Mucosa of stomach (tissue), 1 donor: ENCODE measurements at regions not wholly inside any gene's neighbourhood (a gene's known extent, or its start where the extent isn't known, plus 50 kb on each side); places are given as distances from the start of the nearest gene placed in this dataset.
"Not testable (repeated sequence)": the region's sequence is repeated elsewhere in the genome, so short reads cannot be mapped to it uniquely, and the experiment has no call there.

Experiments
- H3K27me3 ChIP-seq: one replicate; pipeline ENCODE4 v1.7.0; 2013; ENCODE audit warnings: mild to moderate bottlenecking, low read length; ENCODE audit not compliant: control insufficient read depth, insufficient read depth
- H3K36me3 ChIP-seq: one replicate; pipeline ENCODE4 v1.7.0; 2013; ENCODE audit warnings: low read length; ENCODE audit not compliant: control insufficient read depth, insufficient read depth
- H3K4me1 ChIP-seq: one replicate; pipeline ENCODE4 v1.7.0; 2013; ENCODE audit warnings: mild to moderate bottlenecking, low read length; ENCODE audit not compliant: control insufficient read depth, insufficient read depth
- H3K4me3 ChIP-seq: one replicate; pipeline ENCODE4 v1.7.0; 2013; ENCODE audit warnings: low read length
- H3K9ac ChIP-seq: one replicate; pipeline ENCODE4 v1.7.0; 2013; ENCODE audit warnings: mild to moderate bottlenecking, low read length, moderate library complexity
- H3K9me3 ChIP-seq: one replicate; pipeline ENCODE4 v1.7.0; 2013; ENCODE audit warnings: mild to moderate bottlenecking, low read length, moderate library complexity; ENCODE audit not compliant: control insufficient read depth
- donor health status: Pancreatic carcinoma.

DNA sequence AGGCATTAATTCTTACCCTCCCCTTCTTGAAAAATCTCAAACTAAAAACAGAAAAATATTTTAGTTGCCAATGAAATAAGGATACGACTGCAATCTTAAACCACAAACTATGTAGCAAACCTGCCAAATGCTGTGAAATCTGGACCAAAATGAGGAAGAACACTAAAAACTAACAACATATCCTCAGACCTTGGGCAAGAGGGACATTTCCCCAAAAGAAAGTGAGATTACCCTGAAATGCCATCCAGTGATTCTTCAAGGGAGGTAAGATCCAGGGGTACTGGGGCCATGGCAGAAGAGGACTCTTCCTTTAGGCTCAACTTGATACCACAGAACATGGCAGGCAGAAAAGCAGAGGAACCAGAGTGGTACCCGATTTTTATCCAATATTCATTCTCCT, 90.8 kb upstream of the CDC42EP3 start:
- not testable (repeated sequence) for H3K36me3 ChIP-seq, H3K9ac ChIP-seq, H3K4me3 ChIP-seq, H3K9me3 ChIP-seq, H3K27me3 ChIP-seq, H3K4me1 ChIP-seq

GRCh38 chr2:37764739-37765138, 93.3 kb upstream of the CDC42EP3 start:
- H3K9ac ChIP-seq = no peak overlapping the region
- no peaks in the 10 kb centered on the region for H3K27me3 ChIP-seq
- no peaks in the 10 kb centered on the region for H3K36me3 ChIP-seq
- no peak overlapping the region for H3K4me3 ChIP-seq
- H3K9me3 ChIP-seq = no peaks in the 10 kb centered on the region
- no peaks in the 10 kb centered on the region for H3K4me1 ChIP-seq

DNA sequence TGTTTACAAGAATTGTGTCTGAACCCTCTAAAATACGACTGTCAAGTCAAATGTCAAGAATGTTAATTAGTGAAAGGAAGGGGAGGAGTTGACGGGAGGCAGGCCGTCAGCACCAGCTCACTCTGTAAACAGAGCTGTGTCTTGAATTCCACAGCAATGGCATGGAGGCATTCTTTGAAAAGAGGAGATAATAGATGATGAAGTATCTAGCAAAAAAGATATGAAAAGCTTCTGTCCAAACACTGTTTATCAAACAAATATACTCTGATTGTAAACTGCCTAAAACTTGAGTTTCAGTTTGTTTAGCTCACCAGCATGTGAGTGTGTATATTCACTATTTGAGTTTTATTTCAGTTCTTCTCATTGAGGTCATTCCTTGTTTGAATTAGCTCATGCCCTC, 94.7 kb upstream of the CDC42EP3 start:
- H3K27me3 ChIP-seq = no peaks in the 10 kb centered on the region

GRCh38 chr2:37767046-37767445, 95.6 kb upstream of the CDC42EP3 start:
- Histone ChIP-seq H3K27me3 (no peaks in the 10 kb centered on the region), H3K9ac (no peak overlapping the region), H3K4me1 (no peaks in the 10 kb centered on the region), H3K36me3 (no peaks in the 10 kb centered on the region), H3K4me3 (no peak overlapping the region), H3K9me3 (no peaks in the 10 kb centered on the region)

More for the DNA sequence above, 94.7 kb upstream of the CDC42EP3 start:
- H3K4me3 ChIP-seq = no peak overlapping the region
- no peak overlapping the region for H3K9ac ChIP-seq
- H3K36me3 ChIP-seq = no peaks in the 10 kb centered on the region
- H3K4me1 ChIP-seq = no peaks in the 10 kb centered on the region
- no peaks in the 10 kb centered on the region for H3K9me3 ChIP-seq

GRCh38 chr2:37767959-37768925, 96.8 kb upstream of the CDC42EP3 start:
- no peaks in the 10 kb centered on the region for H3K4me1 ChIP-seq
- no peak overlapping the region for H3K4me3 ChIP-seq
- H3K9me3 ChIP-seq = no peaks in the 10 kb centered on the region
- no peak overlapping the region for H3K9ac ChIP-seq
- H3K27me3 ChIP-seq = no peaks in the 10 kb centered on the region
- H3K36me3 ChIP-seq = no peaks in the 10 kb centered on the region

- Histone ChIP-seq H3K36me3 (no peaks in the 10 kb centered on the region), H3K27me3 (no peaks in the 10 kb centered on the region), H3K9me3 (no peaks in the 10 kb centered on the region), H3K9ac (no peak overlapping the region), H3K4me3 (no peak overlapping the region), H3K4me1 (no peaks in the 10 kb centered on the region)
These were observed 98.1 kb upstream of the CDC42EP3 start for GRCh38 chr2:37769551-37769950.

- no peaks in the 10 kb centered on the region for H3K36me3 ChIP-seq
- H3K4me3 ChIP-seq = no peak overlapping the region
- no peaks in the 10 kb centered on the region for H3K27me3 ChIP-seq
- H3K4me1 ChIP-seq = no peaks in the 10 kb centered on the region
- H3K9me3 ChIP-seq = no peaks in the 10 kb centered on the region
- no peak overlapping the region for H3K9ac ChIP-seq
These were observed 99.4 kb upstream of the CDC42EP3 start for GRCh38 chr2:37770797-37771196.

GRCh38 chr2:37771600-37772088, 100.2 kb upstream of the CDC42EP3 start:
- H3K36me3 ChIP-seq = no peaks in the 10 kb centered on the region
- H3K9ac ChIP-seq = no peak overlapping the region
- no peaks in the 10 kb centered on the region for H3K4me1 ChIP-seq
- H3K4me3 ChIP-seq = no peak overlapping the region
- no peaks in the 10 kb centered on the region for H3K27me3 ChIP-seq
- H3K9me3 ChIP-seq = no peaks in the 10 kb centered on the region

DNA sequence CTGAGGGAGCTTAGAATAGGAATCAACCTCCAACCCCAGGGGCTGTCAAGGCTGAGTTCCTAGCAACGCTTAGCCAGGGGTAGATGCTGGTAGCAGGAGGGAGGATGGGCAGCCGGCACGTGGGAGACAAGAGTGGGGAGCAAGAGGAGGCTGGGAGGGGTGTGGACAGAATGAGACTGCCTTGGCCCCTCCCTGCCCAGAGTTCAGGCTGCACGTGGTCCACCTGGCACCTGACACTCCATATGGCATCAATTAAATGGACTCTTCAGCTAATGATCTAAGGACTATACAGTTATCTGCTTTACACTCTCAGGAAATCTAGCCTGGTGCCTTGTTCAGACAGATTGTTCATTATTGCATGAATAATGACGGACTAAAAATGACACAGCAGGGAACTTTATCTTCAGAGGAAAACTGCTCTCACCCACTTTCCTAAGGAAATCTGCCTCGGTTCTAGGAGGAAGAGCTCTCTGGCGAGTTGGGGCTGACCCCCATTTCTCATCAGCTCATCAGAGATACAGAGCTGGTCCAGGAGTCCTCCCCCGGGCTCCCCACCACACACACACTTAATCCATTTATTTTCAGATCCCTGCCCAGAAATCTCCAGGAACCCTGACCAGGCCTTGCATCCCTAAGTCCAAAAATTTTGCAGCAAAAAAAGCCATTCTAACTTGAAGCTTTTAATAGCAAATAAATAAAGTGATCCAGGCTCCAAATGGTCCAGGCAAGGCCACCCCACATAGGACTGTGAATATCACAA, 102.1 kb upstream of the CDC42EP3 start:
- no peaks in the 10 kb centered on the region for H3K9me3 ChIP-seq
- no peaks in the 10 kb centered on the region for H3K4me1 ChIP-seq

DNA sequence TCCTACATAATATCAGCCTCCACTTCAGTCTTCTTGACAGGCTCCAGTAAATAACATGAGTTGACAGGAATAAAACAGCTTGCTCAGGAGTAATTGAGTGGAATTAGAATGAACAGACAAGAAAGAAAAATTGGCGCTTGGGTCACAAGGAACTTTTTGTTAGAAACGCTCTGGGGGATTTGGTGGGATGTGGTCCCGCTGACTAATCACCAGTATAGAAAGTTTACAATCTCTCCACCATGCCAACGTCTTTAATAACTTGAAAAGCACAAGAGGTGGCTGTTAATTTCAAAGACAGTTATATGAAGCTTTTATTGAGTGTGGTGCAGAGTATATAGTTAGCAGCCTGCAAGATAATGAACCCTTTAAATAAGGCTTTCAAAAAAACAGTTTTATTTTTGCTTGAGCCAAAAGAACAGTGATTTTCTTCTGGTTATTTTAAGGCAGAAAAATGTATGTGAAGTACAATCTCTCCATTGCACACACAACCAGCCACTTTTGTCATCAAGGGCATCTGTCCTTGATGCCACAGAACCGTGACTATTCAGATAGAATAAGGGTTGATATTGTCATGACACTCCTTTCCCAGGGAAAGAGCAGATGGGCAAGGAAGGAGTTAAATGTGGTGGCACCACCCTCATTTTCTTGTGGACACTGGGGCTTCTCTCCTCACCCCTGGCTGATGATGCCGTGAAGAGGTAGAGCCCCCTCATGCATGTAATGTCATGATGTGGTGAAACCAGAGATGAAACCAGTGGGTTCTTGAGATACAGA, 102.9 kb upstream of the CDC42EP3 start:
- not testable (repeated sequence) for H3K9me3 ChIP-seq, H3K4me1 ChIP-seq, H3K9ac ChIP-seq, H3K4me3 ChIP-seq, H3K36me3 ChIP-seq, H3K27me3 ChIP-seq

More for the DNA sequence above, 102.1 kb upstream of the CDC42EP3 start:
- Histone ChIP-seq H3K36me3 (no peaks in the 10 kb centered on the region), H3K9ac (no peak overlapping the region), H3K27me3 (no peaks in the 10 kb centered on the region), H3K4me3 (no peak overlapping the region)

DNA sequence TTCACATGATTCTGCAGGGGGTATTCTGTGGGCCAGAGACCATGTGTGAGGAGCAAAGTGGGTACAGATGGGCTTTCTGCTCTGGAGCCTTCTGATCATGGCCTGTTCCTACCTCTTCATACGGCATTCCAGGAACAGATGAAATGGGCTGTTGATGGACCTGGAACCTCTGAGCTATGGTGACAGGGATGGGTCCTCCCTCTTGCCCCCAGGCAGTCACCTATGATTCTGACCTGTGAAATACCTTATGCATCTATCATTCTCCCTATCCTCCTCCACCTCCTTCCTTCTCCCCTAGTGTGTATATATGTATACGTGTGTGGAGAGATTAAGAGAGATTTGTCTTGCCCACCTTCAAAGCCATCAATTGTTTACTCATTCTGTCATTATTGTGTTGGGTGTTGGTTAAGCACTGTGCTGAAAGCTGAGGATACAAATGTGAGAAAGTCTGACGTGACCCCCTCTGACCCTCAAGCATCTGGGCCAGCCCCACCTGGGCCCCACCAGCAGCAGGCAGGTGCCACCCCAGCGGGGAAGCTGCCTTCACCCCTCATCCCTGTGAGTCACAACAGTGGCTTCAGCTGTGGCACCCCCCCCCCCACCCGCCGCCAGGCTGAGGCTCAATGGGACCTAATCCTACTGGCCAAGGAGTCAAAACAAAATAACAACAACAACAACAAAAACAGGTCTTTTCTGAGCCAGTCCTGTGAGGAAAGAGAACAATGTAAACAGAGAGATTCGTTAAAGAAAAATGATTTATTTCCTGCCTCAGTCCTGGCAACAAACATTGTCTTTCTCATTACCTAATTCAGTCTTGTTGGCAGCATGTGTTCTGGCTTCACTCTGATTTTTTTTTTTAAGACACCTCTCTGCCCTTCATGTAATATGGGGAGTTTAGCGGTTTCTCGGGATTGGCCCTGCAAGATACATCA, 103.8 kb upstream of the CDC42EP3 start:
- H3K4me1 ChIP-seq = no peaks in the 10 kb centered on the region
- H3K9ac ChIP-seq = no peak overlapping the region
- H3K36me3 ChIP-seq = no peaks in the 10 kb centered on the region
- H3K4me3 ChIP-seq = no peak overlapping the region
- H3K27me3 ChIP-seq = no peaks in the 10 kb centered on the region
- no peaks in the 10 kb centered on the region for H3K9me3 ChIP-seq
